K562 (cell line): ENCODE measurements at regions not wholly inside any gene's neighbourhood (a gene's known extent, or its start where the extent isn't known, plus 50 kb on each side); places are given as distances from the start of the nearest gene placed in this dataset.
A peak's percentile ranks its signal among the peaks of the same experiment; 100 is the strongest.

Source experiments
- ATAC-seq: fragments of 200-7000 bp; cut with Tn5 transposase; 3 replicates; pipeline ENCODE4 v1.9.1; 2020; ENCODE audit warnings: moderate library complexity
- BruUV-seq: library from RNA; stranded (reverse); fragments of 400-500 nt; replicated peaks from 2 replicates; lab custom pipeline; 2021; lab: Mats Ljungman, UMichigan
- CTCF ChIA-PET: fragments of 300-600 bp; formaldehyde crosslinking; extraction: SDS; loops from one replicate; lab custom pipeline; 2021; ENCODE audit warnings: low intra/inter-chr PET ratio; lab: Yijun Ruan, JAX
- POLR2A ChIA-PET: fragments of 300-600, 350-650 bp; sonication (Branson Sonifier 250); formaldehyde crosslinking; extraction: SDS; loops from one replicate; lab custom pipeline; 2021; ENCODE audit warnings: antibody characterized with exemption, inconsistent platforms; lab: Yijun Ruan, JAX
- DNase-seq, 4 experiments: peaks; one replicate each; pipeline versions ENCODE4 v3.0.0 to v3.0.0-alpha.2; 2011 to 2018; ENCODE audit warnings: low spot score in 3 of 4, mixed read lengths in 3 of 4; ENCODE audit errors: extremely low read depth in 1 of 4
- FAIRE-seq: peaks from 2 replicates; lab custom pipeline; 2011; peaks lifted over from hg19 to GRCh38; lab: Jason Lieb, UNC
- H2AFZ ChIP-seq: 2 replicates; pipeline ENCODE4 v1.6.0; 2011; ENCODE audit warnings: low read depth, low read length, control low read depth, inconsistent platforms
- H3K27ac ChIP-seq: fragments of 200-600 bp; 3 replicates; pipeline ENCODE4 v1.8.0; 2011; ENCODE audit warnings: low read depth, mild to moderate bottlenecking, control low read depth, inconsistent platforms, low read length, moderate library complexity, mixed read lengths; ENCODE audit errors: extremely low read depth
- H3K27me3 ChIP-seq, 2 experiments: fragments of 300-600 bp in 1 of 2; 2 replicates in 1 of 2; 3 replicates in 1 of 2; pipeline versions ENCODE4 v1.6.0 to v1.8.0; 2011; ENCODE audit warnings: inconsistent platforms in 2 of 2, low read length in 2 of 2, mild to moderate bottlenecking in 1 of 2, mixed read lengths in 1 of 2, moderate library complexity in 1 of 2; ENCODE audit not compliant: control insufficient read depth in 2 of 2, insufficient read depth in 2 of 2
- H3K36me3 ChIP-seq: fragments of 300-600 bp; 3 replicates; pipeline ENCODE4 v1.8.0; 2011; ENCODE audit warnings: mild to moderate bottlenecking, low read length, inconsistent platforms; ENCODE audit not compliant: control insufficient read depth, insufficient read depth
- H3K4me1 ChIP-seq, 2 experiments: fragments of 200-600 bp in 1 of 2; replicated peaks in 1 of 2; 2 replicates in 1 of 2; 3 replicates in 1 of 2; pipeline versions ENCODE4 v1.5.1 to v1.8.0; 2011; ENCODE audit warnings: inconsistent platforms in 2 of 2, low read length in 2 of 2, mild to moderate bottlenecking in 1 of 2, mixed read lengths in 1 of 2, moderate library complexity in 1 of 2; ENCODE audit not compliant: control insufficient read depth in 2 of 2, insufficient read depth in 2 of 2
- H3K4me2 ChIP-seq: 2 replicates; pipeline ENCODE4 v1.6.1; 2011; ENCODE audit warnings: low read length, control low read depth, inconsistent platforms, mixed read lengths; ENCODE audit not compliant: insufficient read depth
- H3K4me3 ChIP-seq: fragments of 200-600 bp; sonication (generic), shearing (Covaris generic); 2 replicates; pipeline ENCODE4 v1.5.1; 2016; ENCODE audit warnings: control low read depth, inconsistent platforms
- H3K79me2 ChIP-seq: fragments of 200-600 bp; 3 replicates; pipeline ENCODE4 v1.8.0; 2011; ENCODE audit warnings: low read length, inconsistent platforms; ENCODE audit not compliant: control insufficient read depth, insufficient read depth
- H3K9ac ChIP-seq, 2 experiments: 2 replicates each; pipeline versions ENCODE4 v1.6.0 to v1.6.1; 2011; ENCODE audit warnings: low read depth in 2 of 2, low read length in 2 of 2, control low read depth in 1 of 2, inconsistent platforms in 1 of 2, mild to moderate bottlenecking in 1 of 2, mixed read lengths in 1 of 2; ENCODE audit not compliant: insufficient read depth in 1 of 2
- H3K9me1 ChIP-seq: one replicate; pipeline ENCODE4 v1.6.0; 2011; ENCODE audit warnings: inconsistent platforms, mild to moderate bottlenecking, low read length, moderate library complexity; ENCODE audit not compliant: control insufficient read depth, insufficient read depth
- H3K9me3 ChIP-seq: replicated peaks from 2 replicates; pipeline ENCODE4 v1.5.1; 2011; ENCODE audit warnings: low read depth, low read length, inconsistent platforms; ENCODE audit not compliant: control insufficient read depth, insufficient read depth
- H4K20me1 ChIP-seq: replicated peaks from 2 replicates; pipeline ENCODE4 v1.6.1; 2011; ENCODE audit warnings: low read length, inconsistent platforms, mixed read lengths; ENCODE audit not compliant: control insufficient read depth, insufficient read depth
- E4F1 ChIP-seq: fragments of 250-450 bp; sonication (Bioruptor Pico); IDR thresholded peaks from 2 replicates; pipeline ENCODE4 v1.5.0; 2021; ENCODE audit warnings: mild to moderate bottlenecking, borderline replicate concordance
- ETV1 ChIP-seq: fragments of 450-650 bp; conservative IDR thresholded peaks from 2 replicates; pipeline ENCODE4 v1.6.1; 2016; ENCODE audit warnings: missing genetic modification characterization, control low read depth, low read depth, missing compliant biosample characterization
- ETV5 ChIP-seq: sonication (generic); formaldehyde crosslinking; IDR thresholded peaks from 2 replicates; pipeline ENCODE4 v1.4.0; 2020; ENCODE audit warnings: low read depth, mild to moderate bottlenecking, missing genetic modification reagents
- KDM1A ChIP-seq, 2 experiments: fragments of 450-650 bp; IDR thresholded peaks; 2 replicates each; pipeline ENCODE4 v1.6.1; 2016; ENCODE audit warnings: mild to moderate bottlenecking in 2 of 2
- L3MBTL2 ChIP-seq: fragments of 450-650 bp; IDR thresholded peaks from 2 replicates; pipeline ENCODE4 v1.6.1; 2016; ENCODE audit warnings: mild to moderate bottlenecking, moderate library complexity
- MGA ChIP-seq: fragments of 450-650 bp; IDR thresholded peaks from 2 replicates; pipeline ENCODE4 v1.6.1; 2016; ENCODE audit warnings: mild to moderate bottlenecking, moderate library complexity
- PHB ChIP-seq: fragments of 250-450 bp; sonication (Bioruptor Pico); IDR thresholded peaks from 2 replicates; pipeline ENCODE4 v1.5.0; 2021
- U2AF2 ChIP-seq: fragments of 200-400 bp; formaldehyde crosslinking; optimal IDR thresholded peaks from 2 replicates; pipeline ENCODE3; 2017; ENCODE audit warnings: low read depth, mild to moderate bottlenecking, low read length
- WGBS: fragments of 100-300 bp; shearing (Covaris generic); methylation state at CpG from one replicate; pipeline ENCODE4 v1.1.6; 2016; ENCODE audit warnings: low coverage, mixed read lengths; ENCODE audit not compliant: insufficient coverage; ENCODE audit errors: missing lambda C conversion rate; 5-methylcytosine and 5-hydroxymethylcytosine counted together
- in situ Hi-C: fragments of 300-500 bp; cut with MboI; formaldehyde crosslinking; loops from 4 replicates; pipeline ENCODE4 v1.15.0; 2018; ENCODE audit warnings: inconsistent platforms, mixed read lengths
- intact Hi-C: fragments of 100-400 bp; cut with micrococcal nuclease; formaldehyde crosslinking; loops from 2 replicates; pipeline ENCODE4 v1.14.2; 2022

GRCh38 chr1:67573311-67573872, 111.6 kb upstream of the GADD45A start:
- ChIA-PET POLR2A (interaction anchor here (0.6 to 1.2 kb wide), 4 partner anchors 9 to 182 kb away, joined by 3 to 4 read pairs (median 4); partner anchors contain the start of gene GADD45A), CTCF (no interaction called here)
- no peak for DNase-seq
- Histone ChIP-seq H3K4me1 (peaks cover 0 to 20% of the 10 kb centered on the region in 2 experiments; a peak in 3 of 5 replicates), H3K27ac (no peak overlapping the region), H3K4me3 (no peak overlapping the region), H3K4me2 (no peak overlapping the region), H3K36me3 (no peaks in the 10 kb centered on the region), H3K27me3 (no peaks in the 10 kb centered on the region), H3K9ac (no peak overlapping the region), H3K79me2 (no peaks in the 10 kb centered on the region), H3K9me1 (no peaks in the 10 kb centered on the region), H4K20me1 (no peaks in the 10 kb centered on the region), H3K9me3 (no peaks in the 10 kb centered on the region), H2AFZ (no peak overlapping the region)
- no peak for FAIRE-seq
- WGBS = 42% methylated on average over 1 of the region's 1 CpG
- no TSS peak for BruUV-seq
- intact Hi-C loops (no loop called here), in situ Hi-C loops (no loop called here)
- ATAC-seq = no peak
- TF ChIP-seq MGA (peak; percentile 37; the same call in 1 of the 2 replicates), L3MBTL2 (peak; percentile 31; the same call in 1 of the 2 replicates), E4F1 (no peak), ETV1 (no peak), KDM1A (IDR thresholded peaks at IDR 0.05) (0 out of 4 replicates have a peak, but pooled peaks have one; percentile 34 to 35), U2AF2 (no peak), PHB (CRISPR knock-in tag) (no peak), ETV5 (CRISPR knock-in tag) (no peak)
